Stimulated activated CD4-positive, alpha-beta T cell treated with anti-CD3 and anti-CD28 coated beads, Interleukin-1b, Interleukin-23, amount 100 ng/mL, for 48 hours (primary cell): ENCODE measurements at regions not wholly inside any gene's neighbourhood (a gene's known extent, or its start where the extent isn't known, plus 50 kb on each side); places are given as distances from the start of the nearest gene placed in this dataset.
"Not testable (repeated sequence)": the region's sequence is repeated elsewhere in the genome, so short reads cannot be mapped to it uniquely, and the experiment has no call there.

Experiments used
- DNase-seq: peaks from one replicate; pipeline ENCODE4 v3.0.0-alpha.2; 2020

- DNase-seq: not testable (repeated sequence)
These were observed 185.0 kb downstream of the NPIPA7 start for GRCh38 chr16:16563962-16564361.

DNA sequence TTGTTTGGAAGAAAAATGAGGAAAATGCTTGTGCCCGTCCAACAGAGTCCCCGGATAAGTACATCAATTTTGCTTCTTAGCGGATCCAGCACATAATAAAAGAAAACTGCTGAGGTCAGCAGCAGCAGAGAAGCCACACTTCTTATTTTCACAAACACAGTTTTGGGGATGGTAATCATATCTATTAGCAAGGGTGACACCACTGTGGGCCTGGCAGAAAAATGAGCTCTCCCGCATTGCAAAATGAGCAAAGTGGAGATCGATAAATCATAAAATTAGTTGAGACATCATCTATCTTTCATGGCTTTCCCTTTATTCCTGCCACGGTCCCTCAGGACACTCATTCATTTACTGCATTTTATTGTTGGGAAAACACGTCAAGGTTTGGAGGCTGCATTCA, 186.4 kb downstream of the NPIPA7 start:
- not testable (repeated sequence) for DNase-seq

DNA sequence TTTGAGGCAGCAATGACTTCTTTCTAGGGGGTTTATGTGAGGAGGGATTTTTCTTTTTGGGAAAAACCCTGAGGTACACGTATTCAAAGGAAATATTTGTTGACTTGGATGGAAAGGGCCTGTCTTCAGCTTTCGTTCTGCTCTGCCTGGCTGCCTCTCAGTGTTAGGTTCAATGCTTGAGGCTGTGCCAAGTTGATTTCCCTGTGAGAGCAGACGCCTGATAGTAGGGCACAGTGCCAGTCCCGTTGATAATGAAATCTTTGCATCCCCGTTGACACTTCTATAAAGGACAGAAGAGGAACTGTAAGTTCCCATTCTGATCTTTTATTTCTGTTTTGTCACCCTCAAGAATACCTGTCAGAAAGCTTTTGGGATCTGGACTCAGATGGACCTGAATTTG, 191.1 kb downstream of the NPIPA7 start:
- DNase-seq: not testable (repeated sequence)

DNA sequence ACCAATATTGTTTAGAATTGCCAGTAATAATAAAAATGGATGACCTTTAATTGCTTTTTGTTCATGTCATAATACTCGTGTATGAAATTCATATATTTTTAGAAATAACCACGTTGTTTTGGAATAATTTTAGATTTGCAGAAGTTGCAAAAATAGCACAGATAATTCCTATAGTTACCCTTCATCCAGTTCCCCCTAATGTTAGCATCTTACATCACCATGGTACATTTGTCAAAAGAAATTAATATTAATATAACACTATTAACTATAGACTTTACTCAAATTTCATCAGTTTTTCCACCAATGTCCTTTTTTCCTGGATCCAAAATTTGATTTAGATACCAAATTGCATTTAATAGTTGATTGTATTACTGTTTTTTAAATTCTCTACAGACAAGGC, 191.9 kb downstream of the NPIPA7 start:
- not testable (repeated sequence) for DNase-seq

DNA sequence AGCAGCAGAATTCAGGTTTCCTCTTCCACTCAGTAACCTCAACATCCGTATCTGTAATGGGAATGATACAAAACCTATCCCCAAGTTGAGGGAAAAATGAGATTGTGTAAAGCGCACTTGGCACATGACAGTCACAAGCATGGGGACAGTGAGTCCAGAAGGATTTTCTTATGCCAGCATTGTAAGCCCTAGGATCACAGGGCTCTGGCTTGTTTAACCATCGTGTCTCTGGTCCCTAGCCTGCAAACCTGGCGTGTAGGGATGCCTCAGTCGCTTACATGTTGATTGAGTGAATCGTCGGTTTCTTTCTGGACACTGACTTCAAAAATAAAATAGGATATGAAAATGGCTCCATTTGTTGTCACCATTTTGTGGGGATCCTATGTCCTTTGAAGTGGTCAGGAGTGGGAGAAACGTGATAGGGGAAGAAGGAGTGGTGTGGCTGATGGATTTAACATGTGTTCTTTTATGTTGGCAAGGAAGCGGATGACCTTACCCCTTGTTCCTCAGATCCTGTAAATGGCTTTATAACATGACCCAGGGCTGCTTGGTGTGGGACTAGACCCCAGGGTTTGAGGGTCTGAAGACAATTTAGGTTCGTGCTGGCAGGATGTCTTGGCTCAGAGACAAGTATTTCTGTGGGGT, 193.3 kb downstream of the NPIPA7 start:
- DNase-seq: not testable (repeated sequence)

GRCh38 chr16:16577062-16577461, 198.1 kb downstream of the NPIPA7 start:
- DNase-seq: not testable (repeated sequence)

GRCh38 chr16:16578701-16579100, 199.8 kb downstream of the NPIPA7 start:
- DNase-seq: no peak

DNA sequence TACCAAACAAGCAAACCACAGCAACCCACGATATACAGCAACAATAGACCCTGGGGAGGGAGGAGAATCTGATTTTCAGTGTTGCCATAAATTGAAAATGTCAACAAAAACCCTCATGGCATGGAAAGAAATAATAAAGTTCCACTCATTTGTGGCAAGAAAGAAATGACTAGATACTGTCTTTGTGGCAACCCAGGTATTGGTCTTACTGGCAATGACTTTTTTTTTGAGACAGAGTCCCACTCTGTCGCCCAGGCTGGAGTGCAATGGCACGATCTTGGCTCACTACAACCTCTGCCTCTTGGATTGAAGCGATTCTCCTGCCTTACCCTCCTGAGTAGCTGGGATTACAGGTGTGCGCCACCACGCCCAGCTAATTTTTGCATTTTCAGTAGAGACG, 204.0 kb downstream of the NPIPA7 start:
- not testable (repeated sequence) for DNase-seq

DNA sequence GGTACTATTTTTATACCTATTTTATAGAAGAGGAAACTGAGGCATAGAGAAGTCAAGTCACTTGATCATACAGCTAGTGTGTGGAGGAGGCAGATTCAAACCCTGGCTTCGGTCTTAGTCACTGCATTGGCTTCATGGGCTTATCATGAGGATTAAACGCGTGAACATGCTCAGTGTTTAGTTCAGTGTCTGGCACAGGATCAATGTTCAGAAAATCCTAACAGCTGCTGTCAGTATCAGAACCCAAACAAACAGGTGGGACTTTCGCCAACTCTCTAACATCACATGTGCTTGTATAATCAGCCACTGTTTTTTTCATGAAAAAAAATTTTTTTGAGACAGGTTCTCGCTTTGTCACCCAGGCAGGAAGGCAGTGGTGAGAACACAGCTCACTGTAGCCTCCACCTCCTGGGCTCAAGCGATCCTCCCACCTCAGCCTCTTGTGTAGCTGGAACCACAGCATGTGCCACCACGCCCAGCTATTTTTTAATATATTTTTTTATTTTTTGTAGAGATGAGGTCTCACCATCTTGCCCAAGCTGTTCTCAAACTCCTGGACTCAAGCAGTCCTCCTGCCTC, 207.2 kb downstream of the NPIPA7 start:
- not testable (repeated sequence) for DNase-seq

DNA sequence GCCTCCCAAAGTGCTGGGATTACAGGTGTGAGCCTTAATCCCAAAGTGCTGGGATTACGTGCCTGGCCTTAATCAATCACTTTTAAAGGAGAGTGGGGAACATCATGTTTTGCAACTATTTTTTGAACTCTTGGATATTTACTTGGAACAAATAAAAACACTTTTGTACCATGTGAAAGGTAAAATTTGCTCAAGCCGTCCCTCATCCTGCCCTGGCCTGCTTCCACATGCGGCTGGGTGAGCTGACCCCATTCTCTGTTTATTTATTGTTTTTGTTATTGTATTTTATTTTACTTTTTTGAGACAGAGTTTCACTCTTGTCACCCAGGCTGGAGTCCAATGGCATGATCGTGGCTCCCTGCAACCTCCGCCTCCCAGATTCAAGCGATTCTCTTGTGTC, 208.0 kb downstream of the NPIPA7 start:
- DNase-seq: not testable (repeated sequence)

- not testable (repeated sequence) for DNase-seq
These were observed 209.5 kb downstream of the NPIPA7 start for GRCh38 chr16:16588436-16588835.

GRCh38 chr16:16590654-16591318, 211.8 kb downstream of the NPIPA7 start:
- DNase-seq: not testable (repeated sequence)

GRCh38 chr16:16593156-16593863, 214.4 kb downstream of the NPIPA7 start:
- peak; percentile 49 for DNase-seq

DNA sequence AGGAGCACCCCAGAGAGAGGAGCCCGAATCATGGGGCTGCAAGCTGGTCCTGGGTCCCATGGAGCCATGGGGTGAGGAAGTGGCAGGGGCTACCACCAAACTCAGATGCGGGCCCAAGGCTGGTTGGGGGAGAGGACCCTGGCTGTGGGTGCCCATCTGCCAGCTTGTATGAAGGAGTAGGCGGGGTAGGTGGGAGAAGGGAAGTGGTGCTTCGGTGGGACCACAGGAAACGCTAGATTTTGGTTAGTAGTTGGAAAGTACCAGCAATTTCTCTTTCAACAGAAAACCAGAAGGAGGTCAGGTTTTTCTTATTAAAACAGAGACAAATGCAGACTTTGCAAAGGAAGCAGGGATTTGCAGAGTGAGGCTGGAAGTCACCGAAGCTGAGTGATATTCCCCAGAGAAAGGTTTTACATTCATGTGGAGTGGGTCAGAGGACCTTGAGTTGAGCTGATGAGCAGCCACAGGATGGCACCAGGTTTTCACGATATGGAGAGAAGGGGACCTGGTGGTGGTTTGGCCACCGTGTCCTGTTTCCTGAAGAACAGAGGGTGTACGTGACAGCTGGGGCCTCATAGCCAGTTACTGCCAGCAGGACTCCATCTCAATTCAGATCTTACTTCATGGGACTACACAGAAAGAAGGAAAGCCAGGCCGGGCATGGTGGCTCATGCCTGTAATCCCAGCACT, 216.2 kb downstream of the NPIPA7 start:
- DNase-seq: not testable (repeated sequence)

- not testable (repeated sequence) for DNase-seq
These were observed 222.3 kb downstream of the NPIPA7 start for GRCh38 chr16:16601239-16601638.

DNA sequence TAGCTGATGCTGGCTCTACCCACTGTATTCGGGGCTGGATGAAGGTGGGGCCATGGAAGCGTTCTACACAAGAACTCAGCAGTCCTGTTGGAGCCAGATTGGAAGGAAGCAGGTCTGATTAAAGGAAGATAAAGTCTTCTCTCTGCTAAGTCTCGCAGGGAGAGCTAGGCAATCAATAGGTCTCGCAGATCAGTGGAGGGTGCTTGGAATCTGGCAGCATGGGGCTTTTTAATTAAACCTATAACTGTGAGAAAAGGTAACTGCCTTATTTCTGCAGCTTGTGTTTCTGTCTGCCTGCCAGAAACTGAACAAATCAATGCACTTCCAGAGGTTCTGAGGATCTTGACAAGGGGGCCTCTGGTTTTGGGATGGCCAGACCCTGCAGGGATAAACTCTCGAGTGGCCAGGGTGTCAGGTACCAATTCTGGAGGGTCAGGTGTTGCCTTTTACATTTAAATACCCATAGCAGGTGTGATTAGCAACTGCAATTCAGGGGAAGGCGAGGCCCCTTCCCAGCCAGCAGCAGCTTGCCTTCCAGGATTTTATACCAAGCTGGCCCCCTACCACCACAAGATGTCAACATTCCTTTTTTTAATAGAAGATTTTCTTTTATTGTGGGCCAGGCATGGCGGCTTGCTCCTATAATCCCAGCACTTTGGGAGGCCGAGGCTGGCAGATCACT, 228.6 kb downstream of the NPIPA7 start:
- DNase-seq: not testable (repeated sequence)

DNA sequence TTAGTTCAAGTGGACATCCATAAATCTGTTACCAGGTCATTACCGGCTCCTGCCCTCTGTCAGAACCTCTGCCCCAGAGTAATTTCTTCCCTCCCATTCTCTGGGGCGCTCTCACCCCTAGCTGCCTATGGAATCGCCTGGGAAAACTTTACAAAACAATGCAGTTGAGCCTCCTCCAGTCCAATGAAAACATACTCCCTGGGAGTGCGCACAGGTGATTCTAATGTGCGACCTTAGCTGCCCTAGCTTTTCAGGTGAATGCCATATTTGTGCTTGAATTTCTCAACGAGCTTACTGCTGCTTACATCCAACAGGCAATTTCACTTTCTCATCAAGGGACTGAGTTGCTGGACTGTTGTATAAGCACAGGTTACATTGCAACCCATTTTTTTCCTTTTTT, 230.7 kb downstream of the NPIPA7 start:
- DNase-seq: not testable (repeated sequence)

DNA sequence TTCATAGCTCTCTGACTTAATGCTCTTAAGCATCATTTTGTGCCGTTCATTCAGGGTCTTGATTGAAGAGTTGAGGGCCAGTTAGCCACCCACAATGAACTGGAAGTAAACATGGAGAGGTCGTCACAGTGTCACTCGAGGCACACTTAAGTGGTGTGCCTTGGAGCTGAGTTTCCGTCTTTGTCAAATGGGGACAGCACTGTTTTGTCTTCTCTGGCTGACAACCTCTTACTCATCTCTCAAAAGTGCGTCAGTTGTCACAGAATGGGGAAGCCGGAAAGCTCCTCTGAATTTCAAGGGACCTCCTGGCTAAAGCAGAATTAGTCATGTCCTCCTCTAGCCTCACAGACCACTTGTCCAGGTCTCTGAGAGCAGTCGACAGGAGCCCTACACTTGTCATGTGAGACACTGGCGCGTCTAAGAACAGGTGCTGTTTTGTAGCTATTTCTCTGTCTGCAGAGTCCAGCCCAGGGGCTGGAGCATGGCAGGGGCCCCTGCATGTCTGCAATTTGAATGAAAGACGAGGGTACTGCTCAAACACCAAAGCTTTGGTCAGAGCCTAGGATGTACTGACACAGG, 231.5 kb downstream of the NPIPA7 start:
- DNase-seq: not testable (repeated sequence)

GRCh38 chr16:16613212-16613611, 234.3 kb downstream of the NPIPA7 start:
- DNase-seq: not testable (repeated sequence)

- DNase-seq: not testable (repeated sequence)
These were observed 235.5 kb downstream of the NPIPA7 start for GRCh38 chr16:16614484-16614883.

DNA sequence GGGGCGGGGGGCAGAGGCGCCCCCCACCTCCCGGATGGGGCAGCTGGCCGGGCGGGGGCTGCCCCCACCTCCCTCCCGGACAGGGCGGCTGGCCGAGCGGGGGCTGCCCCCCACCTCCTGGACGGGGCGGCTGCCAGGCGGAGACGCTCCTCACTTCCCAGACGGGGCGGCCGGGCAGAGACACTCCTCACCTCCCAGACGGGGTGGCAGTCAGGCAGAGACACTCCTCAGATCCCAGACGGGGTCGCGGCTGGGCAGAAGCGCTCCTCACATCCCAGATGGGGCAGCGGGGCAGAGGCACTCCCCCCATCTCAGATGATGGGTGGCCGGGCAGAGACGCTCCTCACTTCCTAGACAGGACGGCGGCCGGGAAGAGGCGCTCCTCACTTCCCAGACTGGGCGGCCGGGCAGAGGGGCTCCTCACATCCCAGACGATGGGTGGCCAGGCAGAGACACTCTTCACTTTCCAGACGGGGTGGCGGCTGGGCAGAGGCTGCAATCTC, 240.1 kb downstream of the NPIPA7 start:
- DNase-seq: not testable (repeated sequence)

DNA sequence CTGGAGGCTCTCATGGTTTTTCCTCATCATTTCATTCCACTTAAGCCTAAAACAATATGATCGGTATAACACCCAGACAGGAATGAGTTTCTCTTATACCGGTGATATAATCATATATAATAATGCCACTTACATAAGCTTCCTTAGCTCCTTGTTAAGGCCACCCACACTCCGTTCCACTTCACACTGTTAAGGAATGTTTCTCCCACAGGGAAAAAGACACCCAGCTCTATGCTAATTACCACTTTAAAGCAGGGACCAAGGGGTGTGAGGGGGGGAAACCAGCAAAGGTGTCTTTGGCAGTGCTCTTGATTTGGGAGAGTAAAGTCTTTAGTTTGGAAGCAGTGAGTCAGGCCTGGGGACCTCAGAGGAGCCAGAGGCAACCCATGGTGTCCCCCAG, 245.4 kb downstream of the NPIPA7 start:
- not testable (repeated sequence) for DNase-seq
